Neural cell (in vitro differentiated cells): ENCODE measurements at regions not wholly inside any gene's neighbourhood (a gene's known extent, or its start where the extent isn't known, plus 50 kb on each side); places are given as distances from the start of the nearest gene placed in this dataset.

Experiments used
- H2AFZ ChIP-seq: fragments of 200-600, 300-800 bp; sonication (generic), shearing (Covaris generic); 2 replicates; pipeline ENCODE4 v1.6.0; 2014; ENCODE audit warnings: low read depth, mild to moderate bottlenecking, antibody characterized with exemption, low read length, moderate library complexity
- H3F3A ChIP-seq: fragments of 200-600 bp; shearing (Covaris generic); 2 replicates; pipeline ENCODE4 v1.6.1; 2016; ENCODE audit warnings: mild to moderate bottlenecking, moderate library complexity, mixed read lengths, antibody characterized with exemption, low read length; ENCODE audit not compliant: insufficient read depth, poor library complexity, severe bottlenecking
- H3K27ac ChIP-seq: fragments of 200-600, 300-800 bp; sonication (generic), shearing (Covaris generic); 2 replicates; pipeline ENCODE4 v1.5.1; 2014; ENCODE audit warnings: mild to moderate bottlenecking, low read length, moderate library complexity
- H3K27me3 ChIP-seq: fragments of 300-800, 200-600 bp; sonication (generic), shearing (Covaris generic); 2 replicates; pipeline ENCODE4 v1.6.0; 2014; ENCODE audit warnings: mild to moderate bottlenecking, low read depth, low read length, moderate library complexity; ENCODE audit not compliant: insufficient read depth
- H3K36me3 ChIP-seq: fragments of 300-800, 200-600 bp; sonication (generic), shearing (Covaris generic); 2 replicates; pipeline ENCODE4 v1.5.1; 2014; ENCODE audit warnings: mild to moderate bottlenecking, antibody characterized with exemption, low read length, moderate library complexity; ENCODE audit not compliant: insufficient read depth
- H3K4me2 ChIP-seq: fragments of 300-800, 200-600 bp; sonication (generic), shearing (Covaris generic); 2 replicates; pipeline ENCODE4 v1.6.0; 2014; ENCODE audit warnings: mild to moderate bottlenecking, low read length
- H3K4me3 ChIP-seq: fragments of 300-800, 200-600 bp; sonication (generic), shearing (Covaris generic); 2 replicates; pipeline ENCODE4 v1.5.1; 2014; ENCODE audit warnings: mild to moderate bottlenecking, low read length, moderate library complexity
- H3K79me2 ChIP-seq: fragments of 200-600 bp; shearing (Covaris generic); replicated peaks from 2 replicates; pipeline ENCODE4 v1.6.0; 2014; ENCODE audit warnings: mild to moderate bottlenecking, low read length, moderate library complexity; ENCODE audit not compliant: insufficient read depth
- H3K9ac ChIP-seq: fragments of 300-800, 200-600 bp; sonication (generic), shearing (Covaris generic); 2 replicates; pipeline ENCODE4 v1.6.1; 2016; ENCODE audit warnings: mild to moderate bottlenecking, low read length, mixed read lengths
- H3K9me2 ChIP-seq: fragments of 200-600 bp; shearing (Covaris generic); 2 replicates; pipeline ENCODE4 v1.6.1; 2016; ENCODE audit warnings: mild to moderate bottlenecking, low read length, mixed read lengths; ENCODE audit not compliant: insufficient read depth
- H3K9me3 ChIP-seq: fragments of 200-600, 300-800 bp; sonication (generic), shearing (Covaris generic); 2 replicates; pipeline ENCODE4 v1.6.1; 2016; ENCODE audit warnings: mild to moderate bottlenecking, mixed run types, low read length, moderate library complexity, mixed read lengths
- H4K20me1 ChIP-seq: fragments of 200-600 bp; shearing (Covaris generic); 2 replicates; pipeline ENCODE4 v1.6.1; 2016; ENCODE audit warnings: mild to moderate bottlenecking, mixed run types; ENCODE audit not compliant: insufficient read depth
- CTCF ChIP-seq: fragments of 450-650 bp; IDR thresholded peaks from 2 replicates; pipeline ENCODE4 v1.5.1; 2014; ENCODE audit warnings: antibody characterized with exemption, mild to moderate bottlenecking, moderate library complexity; ENCODE audit not compliant: poor library complexity, severe bottlenecking
- EP300 ChIP-seq: fragments of 450-650 bp; conservative IDR thresholded peaks from 2 replicates; pipeline ENCODE4 v1.6.1; 2014; ENCODE audit warnings: antibody characterized with exemption, mild to moderate bottlenecking, moderate library complexity; ENCODE audit not compliant: poor library complexity, severe bottlenecking
- EZH2 ChIP-seq: fragments of 200-600, 300-800 bp; shearing (Covaris generic), sonication (generic); IDR thresholded peaks from 2 replicates; pipeline ENCODE4 v1.6.1; 2014; ENCODE audit warnings: antibody characterized with exemption, low read length, borderline replicate concordance, mild to moderate bottlenecking; ENCODE audit not compliant: insufficient read depth, poor library complexity, severe bottlenecking
- MXI1 ChIP-seq: fragments of 450-650 bp; conservative IDR thresholded peaks from 2 replicates; pipeline ENCODE4 v1.6.1; 2014; ENCODE audit warnings: antibody characterized with exemption, mild to moderate bottlenecking; ENCODE audit not compliant: poor library complexity, severe bottlenecking
- POLR2AphosphoS5 ChIP-seq: IDR thresholded peaks from 2 replicates; pipeline ENCODE4 v1.6.1; 2012
- RAD21 ChIP-seq: fragments of 450-650 bp; conservative IDR thresholded peaks from 2 replicates; pipeline ENCODE4 v1.6.1; 2014; ENCODE audit warnings: antibody characterized with exemption, mild to moderate bottlenecking, moderate library complexity
- SMC3 ChIP-seq: fragments of 450-650 bp; conservative IDR thresholded peaks from 2 replicates; pipeline ENCODE4 v1.6.1; 2014; ENCODE audit warnings: antibody characterized with exemption, mild to moderate bottlenecking, moderate library complexity; ENCODE audit not compliant: poor library complexity
- TAF1 ChIP-seq: IDR thresholded peaks from 2 replicates; pipeline ENCODE4 v1.6.1; 2012; ENCODE audit warnings: low read depth
- TF ChIP-seq, protein P1 (sequence below): IDR thresholded peaks from 2 replicates; pipeline ENCODE4 v1.6.1; 2012; ENCODE audit warnings: borderline replicate concordance

DNA sequence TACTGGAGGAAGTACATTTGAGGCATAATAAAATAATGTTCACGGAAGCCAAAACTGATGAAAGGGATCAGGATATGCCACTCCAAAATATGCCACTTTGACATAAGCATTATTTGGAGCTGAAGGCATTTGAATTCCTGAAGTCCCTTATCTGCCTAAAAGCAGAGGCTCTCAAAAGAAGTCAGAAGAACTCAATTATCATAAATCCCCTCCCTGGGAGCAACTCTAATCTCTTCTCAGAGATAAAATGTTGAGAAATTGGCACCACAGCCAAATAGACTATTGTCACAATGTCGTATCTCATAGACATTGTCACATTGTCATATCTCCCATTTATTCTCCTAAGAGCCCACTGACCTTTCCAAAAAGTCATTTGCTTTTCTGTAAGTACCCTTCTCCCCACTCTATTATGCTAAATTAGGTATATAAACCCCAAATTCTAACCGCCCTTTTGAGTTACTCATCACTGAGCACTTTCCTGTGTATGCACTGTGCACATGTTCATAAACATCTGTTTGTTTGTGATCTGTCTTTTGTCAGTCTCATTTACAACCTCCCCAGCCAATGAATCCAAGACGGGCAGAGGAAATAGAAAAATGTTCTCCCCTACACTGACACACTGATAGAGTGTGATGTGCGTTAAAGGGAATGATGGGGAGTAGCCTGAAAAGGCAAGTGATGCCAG, 78.5 kb upstream of the NAF1 start:
- Histone ChIP-seq H3K9ac (no peak overlapping the region), H3K4me3 (no peak overlapping the region), H4K20me1 (no peaks in the 10 kb centered on the region), H3K27ac (no peak overlapping the region), H3K27me3 (no peaks in the 10 kb centered on the region), H3K9me2 (no peaks in the 10 kb centered on the region), H3K36me3 (no peaks in the 10 kb centered on the region), H3K4me2 (no peak overlapping the region), H2AFZ (no peak overlapping the region), H3F3A (no peaks in the 10 kb centered on the region), H3K9me3 (no peaks in the 10 kb centered on the region), H3K79me2 (no peaks in the 10 kb centered on the region)
- TF ChIP-seq EP300: no peak
- TF ChIP-seq, protein P1, sequence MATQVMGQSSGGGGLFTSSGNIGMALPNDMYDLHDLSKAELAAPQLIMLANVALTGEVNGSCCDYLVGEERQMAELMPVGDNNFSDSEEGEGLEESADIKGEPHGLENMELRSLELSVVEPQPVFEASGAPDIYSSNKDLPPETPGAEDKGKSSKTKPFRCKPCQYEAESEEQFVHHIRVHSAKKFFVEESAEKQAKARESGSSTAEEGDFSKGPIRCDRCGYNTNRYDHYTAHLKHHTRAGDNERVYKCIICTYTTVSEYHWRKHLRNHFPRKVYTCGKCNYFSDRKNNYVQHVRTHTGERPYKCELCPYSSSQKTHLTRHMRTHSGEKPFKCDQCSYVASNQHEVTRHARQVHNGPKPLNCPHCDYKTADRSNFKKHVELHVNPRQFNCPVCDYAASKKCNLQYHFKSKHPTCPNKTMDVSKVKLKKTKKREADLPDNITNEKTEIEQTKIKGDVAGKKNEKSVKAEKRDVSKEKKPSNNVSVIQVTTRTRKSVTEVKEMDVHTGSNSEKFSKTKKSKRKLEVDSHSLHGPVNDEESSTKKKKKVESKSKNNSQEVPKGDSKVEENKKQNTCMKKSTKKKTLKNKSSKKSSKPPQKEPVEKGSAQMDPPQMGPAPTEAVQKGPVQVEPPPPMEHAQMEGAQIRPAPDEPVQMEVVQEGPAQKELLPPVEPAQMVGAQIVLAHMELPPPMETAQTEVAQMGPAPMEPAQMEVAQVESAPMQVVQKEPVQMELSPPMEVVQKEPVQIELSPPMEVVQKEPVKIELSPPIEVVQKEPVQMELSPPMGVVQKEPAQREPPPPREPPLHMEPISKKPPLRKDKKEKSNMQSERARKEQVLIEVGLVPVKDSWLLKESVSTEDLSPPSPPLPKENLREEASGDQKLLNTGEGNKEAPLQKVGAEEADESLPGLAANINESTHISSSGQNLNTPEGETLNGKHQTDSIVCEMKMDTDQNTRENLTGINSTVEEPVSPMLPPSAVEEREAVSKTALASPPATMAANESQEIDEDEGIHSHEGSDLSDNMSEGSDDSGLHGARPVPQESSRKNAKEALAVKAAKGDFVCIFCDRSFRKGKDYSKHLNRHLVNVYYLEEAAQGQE: peak; percentile 38
- no peak for TF ChIP-seq SMC3
- TF ChIP-seq CTCF: no peak
- no peak for TF ChIP-seq MXI1
- no peak for TF ChIP-seq RAD21
- TF ChIP-seq EZH2: no peak

DNA sequence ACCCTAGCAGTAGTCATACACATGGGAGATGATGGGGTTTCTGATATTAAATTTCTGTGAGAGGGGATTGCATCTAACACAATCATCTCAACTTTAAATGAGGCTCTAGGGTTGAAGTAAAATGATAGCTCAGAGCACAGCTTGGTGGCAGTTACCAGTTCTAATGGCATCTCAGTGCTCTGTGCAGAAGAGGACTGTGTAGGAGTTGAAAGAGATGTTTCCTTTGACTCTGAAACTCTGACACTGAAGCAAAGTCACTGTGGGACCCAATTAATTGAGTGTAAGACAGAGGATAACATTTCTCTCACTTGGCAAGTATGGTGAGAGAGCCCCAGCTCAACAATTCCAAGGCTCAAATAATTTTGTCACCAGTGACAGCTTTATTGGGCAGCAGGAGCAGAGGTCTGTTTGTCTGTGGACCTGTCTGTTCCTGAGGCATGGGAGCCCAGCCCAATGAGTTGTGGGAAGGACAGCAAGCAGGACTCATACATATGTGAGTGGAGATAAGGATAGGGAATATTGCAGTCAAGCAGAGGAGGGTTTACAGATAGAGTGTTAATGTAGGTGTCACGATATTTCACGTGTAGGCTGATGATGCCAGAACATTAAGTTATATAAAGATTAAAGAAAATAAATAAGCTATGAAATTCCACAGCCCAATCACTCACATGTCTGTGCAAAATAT, 76.7 kb upstream of the NAF1 start:
- Histone ChIP-seq H3K9me3 (no peaks in the 10 kb centered on the region), H3K9ac (no peak overlapping the region), H3K27ac (no peak overlapping the region), H3K36me3 (no peaks in the 10 kb centered on the region), H4K20me1 (no peaks in the 10 kb centered on the region), H3F3A (no peaks in the 10 kb centered on the region), H3K79me2 (no peaks in the 10 kb centered on the region), H3K4me3 (no peak overlapping the region), H3K9me2 (no peaks in the 10 kb centered on the region), H2AFZ (no peak overlapping the region), H3K27me3 (no peaks in the 10 kb centered on the region), H3K4me2 (no peak overlapping the region)
- no peak for TF ChIP-seq TAF1
- TF ChIP-seq, protein P1: no peak
- TF ChIP-seq MXI1: no peak
- TF ChIP-seq EP300: no peak
- TF ChIP-seq CTCF: no peak
- no peak for TF ChIP-seq POLR2AphosphoS5
- no peak for TF ChIP-seq RAD21
- no peak for TF ChIP-seq SMC3
- no peak for TF ChIP-seq EZH2
